ENCODE measurements at regions not wholly inside any gene's neighbourhood (a gene's known extent, or its start where the extent isn't known, plus 50 kb on each side); places are given as distances from the start of the nearest gene placed in this dataset.

DNA sequence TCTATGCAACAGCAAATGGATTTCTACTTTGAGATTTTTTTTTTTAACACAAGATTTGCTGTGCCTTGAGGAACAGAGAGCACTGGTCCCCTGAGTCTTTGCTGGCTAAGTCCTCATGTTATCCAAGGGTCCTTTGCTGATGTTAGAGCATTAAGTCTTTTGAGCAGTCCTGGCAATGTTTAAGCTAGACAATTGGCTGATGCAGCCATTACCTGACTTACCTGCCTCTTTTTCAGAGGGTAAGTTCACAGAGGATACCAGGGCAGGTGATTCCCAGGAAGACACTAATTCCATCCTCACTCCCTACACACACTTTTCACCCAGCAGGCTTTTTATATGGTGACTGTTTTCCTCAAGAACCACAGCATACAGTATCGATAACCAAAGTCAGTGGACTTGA, 337.7 kb downstream of the HDGFL1 start:
- no peak for TF ChIP-seq EZH2 (IDR thresholded peaks at IDR 0.05; ENCODE audit: borderline replicate concordance, low read length)
- TF ChIP-seq, protein P1, sequence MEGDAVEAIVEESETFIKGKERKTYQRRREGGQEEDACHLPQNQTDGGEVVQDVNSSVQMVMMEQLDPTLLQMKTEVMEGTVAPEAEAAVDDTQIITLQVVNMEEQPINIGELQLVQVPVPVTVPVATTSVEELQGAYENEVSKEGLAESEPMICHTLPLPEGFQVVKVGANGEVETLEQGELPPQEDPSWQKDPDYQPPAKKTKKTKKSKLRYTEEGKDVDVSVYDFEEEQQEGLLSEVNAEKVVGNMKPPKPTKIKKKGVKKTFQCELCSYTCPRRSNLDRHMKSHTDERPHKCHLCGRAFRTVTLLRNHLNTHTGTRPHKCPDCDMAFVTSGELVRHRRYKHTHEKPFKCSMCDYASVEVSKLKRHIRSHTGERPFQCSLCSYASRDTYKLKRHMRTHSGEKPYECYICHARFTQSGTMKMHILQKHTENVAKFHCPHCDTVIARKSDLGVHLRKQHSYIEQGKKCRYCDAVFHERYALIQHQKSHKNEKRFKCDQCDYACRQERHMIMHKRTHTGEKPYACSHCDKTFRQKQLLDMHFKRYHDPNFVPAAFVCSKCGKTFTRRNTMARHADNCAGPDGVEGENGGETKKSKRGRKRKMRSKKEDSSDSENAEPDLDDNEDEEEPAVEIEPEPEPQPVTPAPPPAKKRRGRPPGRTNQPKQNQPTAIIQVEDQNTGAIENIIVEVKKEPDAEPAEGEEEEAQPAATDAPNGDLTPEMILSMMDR (IDR thresholded peaks at IDR 0.05; ENCODE audit: low read length) = no peak
- no peaks in the 10 kb centered on the region for H3K9me3 ChIP-seq (ENCODE audit: low read length)
- no peaks in the 10 kb centered on the region for H3K36me3 ChIP-seq (ENCODE audit: insufficient read depth, low read length)
- H3K27ac ChIP-seq (ENCODE audit: low read depth, low read length, poor library complexity, severe bottlenecking) = no peak overlapping the region
- no peaks in the 10 kb centered on the region for H3K4me1 ChIP-seq (ENCODE audit: insufficient read depth, low read length, severe bottlenecking)
- H3K4me3 ChIP-seq (ENCODE audit: low read depth, low read length, poor library complexity, severe bottlenecking) = no peak overlapping the region
- H3K4me2 ChIP-seq (ENCODE audit: low read length) = no peak overlapping the region
- no peaks in the 10 kb centered on the region for H3K79me2 ChIP-seq (ENCODE audit: insufficient read depth, low read length)
- H2AFZ ChIP-seq (ENCODE audit: low read length) = no peak overlapping the region
- H3K9me2 ChIP-seq (ENCODE audit: low read depth, low read length) = no peaks in the 10 kb centered on the region
- no peaks in the 10 kb centered on the region for H4K20me1 ChIP-seq (ENCODE audit: insufficient read depth, low read length)
- no peaks in the 10 kb centered on the region for H3K27me3 ChIP-seq (ENCODE audit: insufficient read depth, low read length)
- H3K9ac ChIP-seq (ENCODE audit: low read length) = no peak overlapping the region
- no peaks in the 10 kb centered on the region for H3F3A ChIP-seq (ENCODE audit: insufficient read depth, low read length)

DNA sequence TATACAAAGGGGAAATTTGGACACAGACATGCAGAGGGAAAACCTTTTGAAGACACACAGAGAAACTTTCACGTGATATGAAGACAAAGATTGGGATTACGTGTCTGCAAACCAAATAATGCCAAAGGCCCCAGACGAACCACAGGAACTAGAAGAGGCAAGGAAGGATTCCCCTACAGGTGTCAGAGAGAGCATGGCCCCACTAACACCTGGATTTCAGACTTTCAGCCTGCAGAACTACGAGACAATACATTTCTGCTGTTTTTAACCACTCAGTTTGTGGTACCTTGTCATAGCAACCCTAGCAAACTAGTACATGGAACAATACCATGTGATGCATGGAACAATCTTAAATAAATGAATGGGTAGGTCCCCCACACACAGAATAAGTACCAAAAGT, 341.0 kb downstream of the HDGFL1 start:
- TF ChIP-seq, protein P1 (IDR thresholded peaks at IDR 0.05; ENCODE audit: low read length) = no peak
- no peak for TF ChIP-seq EZH2 (IDR thresholded peaks at IDR 0.05; ENCODE audit: borderline replicate concordance, low read length)
- H3K9me2 ChIP-seq (ENCODE audit: low read depth, low read length) = no peaks in the 10 kb centered on the region
- no peaks in the 10 kb centered on the region for H3K36me3 ChIP-seq (ENCODE audit: insufficient read depth, low read length)
- H2AFZ ChIP-seq (ENCODE audit: low read length) = no peak overlapping the region
- no peaks in the 10 kb centered on the region for H3F3A ChIP-seq (ENCODE audit: insufficient read depth, low read length)
- H3K9ac ChIP-seq (ENCODE audit: low read length) = no peak overlapping the region
- no peak overlapping the region for H3K27ac ChIP-seq (ENCODE audit: low read depth, low read length, poor library complexity, severe bottlenecking)
- H3K4me2 ChIP-seq (ENCODE audit: low read length) = no peak overlapping the region
- no peaks in the 10 kb centered on the region for H3K79me2 ChIP-seq (ENCODE audit: insufficient read depth, low read length)
- no peak overlapping the region for H3K4me3 ChIP-seq (ENCODE audit: low read depth, low read length, poor library complexity, severe bottlenecking)
- no peaks in the 10 kb centered on the region for H3K4me1 ChIP-seq (ENCODE audit: insufficient read depth, low read length, severe bottlenecking)
- no peaks in the 10 kb centered on the region for H4K20me1 ChIP-seq (ENCODE audit: insufficient read depth, low read length)
- H3K27me3 ChIP-seq (ENCODE audit: insufficient read depth, low read length) = no peaks in the 10 kb centered on the region
- H3K9me3 ChIP-seq (ENCODE audit: low read length) = no peaks in the 10 kb centered on the region

DNA sequence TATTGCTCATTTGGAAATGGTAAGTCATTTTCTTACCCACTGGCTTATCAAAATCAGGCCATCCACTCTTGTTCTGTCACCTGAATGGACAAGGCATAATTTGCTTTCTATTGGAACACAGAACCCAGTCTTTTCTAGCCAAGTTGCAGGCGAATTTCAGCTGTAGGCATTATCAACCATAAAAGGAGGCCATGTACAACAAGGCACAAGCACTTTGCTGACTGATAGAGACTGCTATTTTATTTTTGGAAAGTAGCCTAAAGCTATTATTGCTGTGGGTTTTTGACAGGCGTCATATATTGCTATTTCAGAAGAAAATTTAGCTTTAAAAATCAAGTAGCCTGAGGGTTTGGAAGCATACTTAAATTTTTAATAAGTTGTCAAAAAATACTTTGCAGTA, 344.2 kb downstream of the HDGFL1 start:
- Histone ChIP-seq H3K27ac (ENCODE audit: low read depth, low read length, poor library complexity, severe bottlenecking) (no peak overlapping the region), H3K9ac (ENCODE audit: low read length) (no peak overlapping the region), H2AFZ (ENCODE audit: low read length) (no peak overlapping the region), H3K27me3 (ENCODE audit: insufficient read depth, low read length) (no peaks in the 10 kb centered on the region), H3K4me3 (ENCODE audit: low read depth, low read length, poor library complexity, severe bottlenecking) (no peak overlapping the region), H3F3A (ENCODE audit: insufficient read depth, low read length) (no peaks in the 10 kb centered on the region), H3K4me2 (ENCODE audit: low read length) (no peak overlapping the region), H3K79me2 (ENCODE audit: insufficient read depth, low read length) (no peaks in the 10 kb centered on the region), H3K36me3 (ENCODE audit: insufficient read depth, low read length) (no peaks in the 10 kb centered on the region), H3K4me1 (ENCODE audit: insufficient read depth, low read length, severe bottlenecking) (no peaks in the 10 kb centered on the region), H3K9me3 (ENCODE audit: low read length) (no peaks in the 10 kb centered on the region), H4K20me1 (ENCODE audit: insufficient read depth, low read length) (no peaks in the 10 kb centered on the region), H3K9me2 (ENCODE audit: low read depth, low read length) (no peaks in the 10 kb centered on the region)
- TF ChIP-seq EZH2 (IDR thresholded peaks at IDR 0.05; ENCODE audit: borderline replicate concordance, low read length) = no peak
- TF ChIP-seq, protein P1 (IDR thresholded peaks at IDR 0.05; ENCODE audit: low read length) = no peak

Measured in OCI-LY1 (cell line).